ENCODE measurements at regions not wholly inside any gene's neighbourhood (a gene's known extent, or its start where the extent isn't known, plus 50 kb on each side); places are given as distances from the start of the nearest gene placed in this dataset.

DNA sequence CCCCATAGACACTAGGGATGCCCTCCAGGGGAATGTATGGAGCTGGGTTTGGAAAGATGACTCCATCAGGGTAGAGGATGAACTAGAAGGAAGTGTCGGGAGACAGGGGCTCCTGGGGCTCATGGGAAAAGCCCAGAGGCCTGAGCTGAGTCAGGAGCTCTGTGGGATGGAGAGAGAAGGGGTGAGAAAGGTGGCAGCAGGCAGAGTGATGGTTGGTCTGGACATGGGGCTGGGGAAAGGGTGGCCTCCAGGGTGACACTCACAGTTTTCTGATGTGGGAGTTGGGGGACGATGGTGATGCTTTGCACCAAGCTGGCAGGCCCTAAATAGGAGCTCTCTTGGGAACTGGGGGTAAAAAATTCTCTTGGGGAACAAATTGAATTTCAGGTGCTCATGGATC lies 213.5 kb upstream of the MVB12B start:
- TF ChIP-seq YY1 (IDR thresholded peaks at IDR 0.05; ENCODE audit: insufficient read depth, insufficient read length) = no peak
- TF ChIP-seq ZNF274 (IDR thresholded peaks at IDR 0.05; ENCODE audit: low read depth, low read length) = no peak

Data from NT2/D1 (cell line).